PC-9 (cell line): ENCODE measurements at regions not wholly inside any gene's neighbourhood (a gene's known extent, or its start where the extent isn't known, plus 50 kb on each side); places are given as distances from the start of the nearest gene placed in this dataset.

Experiments
- CTCF ChIP-seq: fragments of 200-600 bp; sonication (generic); conservative IDR thresholded peaks from 2 replicates; pipeline ENCODE4 v1.6.1; 2017; ENCODE audit warnings: mixed run types, antibody characterized with exemption, mild to moderate bottlenecking, moderate library complexity
- EZH2 ChIP-seq: fragments of 200-600 bp; sonication (generic); IDR thresholded peaks from 2 replicates; pipeline ENCODE4 v1.8.0; 2017; ENCODE audit warnings: antibody characterized with exemption, low read depth

- TF ChIP-seq CTCF (no peak), EZH2 (no peak)
These were observed 230.0 kb downstream of the KLF13 start for GRCh38 chr15:31556494-31557150.
